Right renal pelvis (tissue), 4 donors: ENCODE measurements at regions not wholly inside any gene's neighbourhood (a gene's known extent, or its start where the extent isn't known, plus 50 kb on each side); places are given as distances from the start of the nearest gene placed in this dataset.

Experiments used
- DNase-seq, 4 donors: peaks; one replicate each; pipeline ENCODE4 v3.0.0-alpha.2; 2013; ENCODE audit warnings: low read depth in 4 of 4, low spot score in 3 of 4, missing footprints in 1 of 4

DNA sequence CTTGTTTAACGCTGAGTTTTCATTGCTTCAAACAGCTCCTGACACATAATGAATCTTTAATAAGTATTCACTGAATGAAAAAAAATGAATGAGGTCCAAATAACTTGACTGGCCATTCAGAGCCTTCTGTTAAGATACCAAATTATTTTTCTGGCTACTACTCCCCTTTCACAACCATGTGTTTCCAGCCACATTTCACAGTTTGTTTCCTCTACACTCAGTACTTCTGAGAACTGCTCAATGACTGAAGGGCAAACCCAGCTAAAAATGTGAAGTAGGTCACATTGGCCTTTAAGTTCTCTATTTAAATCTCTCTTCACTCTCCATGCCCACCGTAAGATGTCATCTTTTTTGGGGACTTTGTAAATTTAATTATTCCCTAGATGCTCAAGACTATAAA lies 78.4 kb upstream of the KRR1 start:
- no peak for DNase-seq

DNA sequence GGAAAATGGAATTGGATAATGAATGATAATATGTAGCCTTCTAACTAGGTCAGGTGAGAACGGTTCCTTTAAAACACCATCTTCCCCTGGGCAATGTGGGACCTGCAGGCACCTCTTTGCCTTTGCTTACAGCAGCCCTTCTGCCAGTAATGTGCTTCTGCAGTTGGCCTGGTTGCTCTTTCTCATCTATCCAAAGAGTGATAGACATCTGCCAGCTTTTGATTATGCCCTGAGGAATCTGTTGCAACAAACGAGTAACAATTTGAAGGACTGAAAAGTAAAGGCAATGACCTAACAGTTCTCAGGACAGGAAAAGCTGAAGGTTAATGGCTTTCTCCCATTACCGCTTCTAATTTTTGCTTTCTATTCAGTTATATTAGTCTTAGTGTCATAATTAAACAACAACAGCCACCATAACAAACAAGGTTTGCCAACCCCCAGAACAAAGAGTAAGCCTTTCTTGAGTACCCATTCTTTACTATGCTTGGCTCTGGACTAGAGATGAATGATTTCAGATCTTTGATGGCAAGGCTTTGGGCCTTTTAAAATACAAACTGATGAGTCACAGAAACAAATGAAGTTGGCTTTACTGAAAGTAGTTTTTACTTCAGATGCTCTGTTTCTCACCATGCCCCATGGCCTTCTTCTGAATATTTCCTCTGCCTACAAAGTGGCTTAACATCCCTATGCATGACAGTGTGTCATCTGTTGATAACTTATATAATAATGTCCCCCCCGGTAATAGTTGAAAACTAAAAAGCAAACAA lies 76.1 kb upstream of the KRR1 start:
- DNase-seq = no peak

DNA sequence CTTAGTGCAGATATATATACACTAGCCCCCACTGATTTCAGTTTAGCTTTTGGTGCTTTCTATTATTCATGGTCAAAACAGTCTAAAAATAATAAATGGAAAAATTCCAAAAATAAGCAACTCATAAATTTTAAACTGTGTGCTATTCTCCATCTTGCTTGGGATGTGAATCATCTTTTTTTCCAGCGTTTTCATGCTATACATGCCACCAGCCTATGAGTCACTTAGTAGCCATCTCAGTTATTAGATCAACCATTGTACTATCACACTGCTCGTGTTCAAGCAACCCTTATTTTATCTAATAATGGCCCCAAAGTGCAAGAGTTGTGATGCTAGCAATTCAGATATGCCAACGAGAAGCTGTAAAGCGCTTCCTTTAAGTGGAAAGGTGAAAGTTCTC lies 73.9 kb upstream of the KRR1 start:
- DNase-seq = no peak

DNA sequence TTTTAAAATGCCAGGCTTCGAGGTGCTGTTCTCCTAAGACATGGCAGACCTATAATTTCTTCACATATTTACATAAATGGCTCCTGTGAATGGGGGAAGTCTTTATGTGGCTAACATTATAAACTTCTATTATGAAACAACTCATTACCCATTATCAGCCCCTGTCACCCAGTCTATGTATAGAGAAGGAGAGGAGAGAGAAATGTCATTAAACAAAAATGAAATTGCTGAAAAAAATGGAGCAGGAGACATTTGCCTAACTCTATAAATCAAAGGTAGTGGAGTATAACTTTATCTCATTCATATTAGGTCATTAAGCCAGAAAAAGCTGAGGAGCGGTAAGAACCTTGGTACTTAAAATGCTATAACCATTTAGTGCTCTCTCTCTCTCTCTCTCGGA lies 71.9 kb upstream of the KRR1 start:
- DNase-seq = no peak

DNA sequence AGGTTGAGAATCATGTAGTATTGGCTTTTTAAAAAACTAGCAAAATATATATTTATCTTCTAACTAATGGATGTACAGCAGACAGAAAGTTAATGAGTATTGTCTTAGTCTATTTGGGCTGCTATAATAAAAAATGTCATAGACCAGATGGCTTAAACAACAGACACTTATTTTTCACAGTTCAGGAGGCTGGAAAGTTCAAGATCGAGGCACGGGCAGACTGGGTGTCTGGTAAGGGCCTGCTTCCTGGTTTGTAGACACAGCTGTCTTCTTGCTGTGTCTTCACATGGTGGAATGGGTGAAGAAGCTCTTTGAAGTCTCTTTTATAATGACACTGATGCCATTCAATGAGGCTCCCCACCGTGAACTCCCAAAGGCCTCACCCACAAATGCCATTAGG lies 70.1 kb upstream of the KRR1 start:
- DNase-seq = no peak

DNA sequence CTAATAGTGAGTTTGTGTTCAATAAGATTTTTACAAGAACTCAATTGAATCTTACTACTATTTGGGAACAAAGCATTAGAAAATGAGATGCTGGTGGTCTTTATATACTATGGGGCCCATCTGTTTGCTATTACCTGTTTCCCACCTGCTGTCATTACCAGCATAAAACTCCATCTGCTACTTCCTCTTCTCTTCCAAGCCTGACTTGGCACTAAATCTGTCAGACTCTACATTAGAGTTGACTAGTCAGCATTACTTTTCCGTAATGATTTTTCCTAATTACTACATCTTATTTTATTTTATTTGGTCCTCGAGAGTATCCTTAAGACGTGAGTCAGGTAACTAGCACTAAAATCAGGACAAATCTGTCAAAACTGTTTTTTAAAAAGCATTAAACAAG lies 68.1 kb upstream of the KRR1 start:
- no peak for DNase-seq

DNA sequence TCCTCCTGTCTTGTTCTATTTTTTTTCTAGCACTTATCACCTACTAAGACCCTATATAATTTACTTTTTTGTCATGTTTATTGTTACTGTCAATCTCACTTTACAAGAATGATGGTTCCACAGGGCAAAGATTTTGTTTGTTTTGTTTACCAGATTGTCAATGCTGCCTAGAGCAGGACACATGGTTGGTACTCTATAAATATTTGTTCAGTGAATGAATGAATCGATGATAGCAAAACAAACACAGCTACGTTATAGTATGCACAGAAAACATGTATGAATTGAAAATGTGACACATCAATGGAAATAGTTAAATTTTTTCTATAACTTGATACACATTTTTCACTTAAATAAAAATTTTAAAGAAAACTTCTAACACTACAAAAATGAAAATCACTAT lies 67.1 kb upstream of the KRR1 start:
- no peak for DNase-seq

DNA sequence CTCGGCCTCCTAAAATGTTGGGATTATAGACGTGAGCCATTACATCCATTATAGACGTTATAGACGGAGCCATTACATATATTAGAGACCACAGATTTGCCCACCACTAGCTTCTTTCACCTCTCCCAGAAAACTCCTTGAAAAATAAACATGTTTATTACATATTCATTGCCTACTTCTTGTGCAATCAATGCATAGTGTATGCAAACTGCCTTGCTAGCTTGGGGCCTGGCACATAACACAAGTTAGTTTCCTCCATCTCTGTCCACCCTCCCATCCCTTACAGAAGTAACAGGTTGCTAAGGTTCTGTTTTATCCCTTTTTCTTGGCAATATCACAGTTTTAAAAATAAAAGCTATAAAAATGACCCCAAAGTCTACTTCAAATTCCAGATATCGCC lies 66.4 kb upstream of the KRR1 start:
- no peak for DNase-seq

DNA sequence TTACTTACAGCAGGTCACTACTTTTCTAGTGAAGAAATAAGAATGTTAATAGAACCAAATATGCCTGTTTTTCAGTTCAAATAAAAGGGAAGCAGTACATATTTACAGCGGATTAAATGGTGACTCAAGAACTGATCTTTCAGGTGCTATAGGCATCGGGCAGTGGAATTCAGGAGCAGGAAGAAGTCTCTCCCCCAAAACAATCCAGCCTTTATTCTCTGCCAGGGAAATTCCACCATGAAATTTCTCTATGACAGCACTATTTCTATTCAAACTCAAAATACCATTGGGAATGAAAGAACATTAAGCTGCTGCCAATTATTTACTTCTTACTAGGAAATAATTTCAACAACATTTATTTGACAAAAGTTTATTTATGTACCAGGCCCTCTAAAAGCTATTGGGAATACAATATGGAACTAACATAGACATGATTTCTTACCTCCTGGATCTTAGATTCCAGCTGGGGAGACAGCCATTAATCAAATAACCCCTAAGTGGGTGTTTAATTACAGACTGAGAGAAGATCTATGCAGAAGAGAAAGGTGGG lies 60.3 kb upstream of the KRR1 start:
- DNase-seq = no peak

DNA sequence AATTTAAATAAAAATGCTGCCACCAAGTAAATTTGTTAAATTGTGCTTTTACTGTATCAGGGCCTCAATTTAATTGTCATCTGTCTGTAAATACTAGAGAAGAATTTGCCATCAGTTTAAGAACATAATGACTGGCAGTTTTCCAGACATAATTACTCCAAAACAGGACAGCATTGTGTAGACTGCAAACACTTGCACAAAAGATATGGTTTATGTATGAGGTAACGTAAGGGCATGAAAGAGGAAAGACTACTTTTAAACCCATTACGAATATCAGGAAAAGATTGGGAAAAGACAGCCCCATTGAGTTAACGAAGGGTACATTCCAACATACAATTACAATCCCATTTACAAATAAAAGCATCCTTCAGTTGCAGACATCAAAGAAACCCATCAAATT lies 59.8 kb upstream of the KRR1 start:
- no peak for DNase-seq

DNA sequence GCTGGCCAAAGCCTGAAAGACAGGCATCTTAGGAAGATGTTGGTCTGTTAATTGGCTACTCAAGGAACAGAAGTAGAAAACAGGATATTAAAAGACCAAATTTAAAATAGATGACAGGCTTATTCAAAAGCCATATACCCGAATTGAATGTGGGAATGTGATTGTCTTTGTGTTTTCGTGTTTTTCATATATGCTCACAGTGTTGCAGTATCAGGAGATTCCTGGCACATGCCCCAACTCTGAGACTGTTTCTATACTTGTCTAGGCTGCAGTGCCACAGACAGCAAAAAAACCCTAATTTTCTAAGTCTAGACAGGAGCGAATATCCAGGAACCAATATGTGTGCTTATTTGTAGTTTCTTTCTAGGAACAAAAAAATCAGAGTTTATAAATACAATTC lies 57.4 kb upstream of the KRR1 start:
- DNase-seq = no peak

DNA sequence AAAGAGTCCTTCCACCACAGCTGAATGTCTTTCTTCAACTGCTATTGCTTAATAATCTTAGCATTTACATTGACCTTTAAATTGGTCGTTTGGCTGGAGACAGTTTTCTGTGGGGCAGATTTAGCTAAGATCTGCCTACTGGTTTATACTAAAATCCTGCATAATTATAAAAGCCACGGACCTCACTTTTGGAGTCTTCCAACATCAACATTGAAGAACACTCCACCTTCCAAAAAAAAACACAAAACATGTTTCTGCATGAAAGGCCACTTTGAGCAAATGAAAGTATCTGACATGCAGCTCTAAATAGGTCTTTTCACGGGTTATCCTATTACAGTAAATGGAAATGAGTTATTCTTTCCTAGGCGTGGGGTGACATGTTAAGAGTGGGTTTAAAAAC lies 57.0 kb upstream of the KRR1 start:
- no peak for DNase-seq

DNA sequence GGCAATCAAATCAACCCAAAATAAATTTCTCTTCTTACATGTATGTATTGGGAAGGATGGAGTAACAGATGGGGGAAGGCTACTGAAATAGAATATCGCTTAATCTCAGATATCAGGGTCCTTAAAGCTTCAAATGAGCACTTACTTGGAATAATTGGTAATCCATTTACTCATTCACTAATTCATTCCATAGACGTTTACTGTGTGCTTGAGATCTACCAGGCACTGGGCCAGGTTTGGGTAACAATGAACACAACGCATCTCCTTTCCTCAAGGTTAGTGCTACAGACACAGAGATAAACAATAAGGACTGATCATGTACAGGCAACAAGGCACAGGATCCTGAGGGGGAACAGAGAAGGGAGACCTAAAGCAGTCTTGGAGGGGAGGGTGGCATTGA lies 54.4 kb upstream of the KRR1 start:
- DNase-seq = no peak

DNA sequence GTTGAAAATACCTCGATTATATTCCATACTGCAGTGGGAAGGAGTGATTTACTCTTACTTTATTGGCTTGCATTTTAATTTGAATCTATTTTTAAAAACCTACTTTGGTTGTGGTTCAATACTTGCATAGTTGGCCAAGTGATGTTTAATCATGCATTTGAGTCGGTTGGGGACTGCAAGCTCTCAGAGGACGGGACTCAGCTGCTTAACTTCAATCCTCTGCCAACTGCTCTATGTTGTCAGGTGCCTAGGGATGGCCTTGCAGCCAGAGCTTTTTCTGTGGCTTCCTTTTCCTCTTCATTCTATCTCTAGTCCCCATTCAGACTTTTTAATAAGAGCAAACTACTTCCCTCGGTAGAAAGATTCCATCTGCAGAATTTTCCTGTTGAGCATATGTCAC lies 53.4 kb upstream of the KRR1 start:
- no peak for DNase-seq

DNA sequence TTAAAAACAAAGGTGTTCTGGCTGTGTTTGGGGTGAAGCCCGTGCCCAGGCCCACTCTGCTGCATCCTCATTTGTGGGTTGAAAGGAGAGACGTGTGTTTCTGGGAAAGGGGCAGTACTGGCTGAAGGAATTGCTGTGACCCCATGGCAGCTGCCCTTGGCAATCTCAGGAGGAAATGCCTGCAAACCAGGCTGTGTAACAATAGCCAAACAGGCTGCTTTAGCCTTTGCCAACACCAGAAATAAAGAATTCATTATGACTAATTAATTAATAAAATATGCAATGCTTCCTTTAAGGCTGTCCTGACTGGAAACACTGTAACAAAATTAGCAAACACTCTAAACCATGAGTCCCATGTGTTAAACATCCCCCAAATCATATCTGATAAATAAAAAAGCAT lies 53.0 kb upstream of the KRR1 start:
- no peak for DNase-seq

DNA sequence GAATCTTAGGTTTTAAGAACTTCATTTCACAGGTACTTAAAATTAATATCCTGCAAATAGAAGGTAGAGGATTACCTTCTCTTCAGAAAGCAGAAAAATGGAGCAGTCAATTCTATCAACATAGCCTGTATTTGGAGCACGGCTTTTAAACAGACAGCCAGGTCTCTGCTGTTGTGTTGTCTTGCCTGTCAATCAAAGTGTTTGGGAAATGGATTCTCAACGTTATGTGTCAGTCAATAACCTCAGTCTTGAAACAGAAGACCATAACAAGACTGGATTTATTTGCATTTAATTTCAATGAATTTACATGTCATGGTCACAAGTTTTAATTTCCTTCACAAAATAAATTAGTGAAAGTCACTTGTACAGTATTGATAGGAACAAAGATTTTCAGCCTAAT lies 51.9 kb upstream of the KRR1 start:
- DNase-seq = no peak

DNA sequence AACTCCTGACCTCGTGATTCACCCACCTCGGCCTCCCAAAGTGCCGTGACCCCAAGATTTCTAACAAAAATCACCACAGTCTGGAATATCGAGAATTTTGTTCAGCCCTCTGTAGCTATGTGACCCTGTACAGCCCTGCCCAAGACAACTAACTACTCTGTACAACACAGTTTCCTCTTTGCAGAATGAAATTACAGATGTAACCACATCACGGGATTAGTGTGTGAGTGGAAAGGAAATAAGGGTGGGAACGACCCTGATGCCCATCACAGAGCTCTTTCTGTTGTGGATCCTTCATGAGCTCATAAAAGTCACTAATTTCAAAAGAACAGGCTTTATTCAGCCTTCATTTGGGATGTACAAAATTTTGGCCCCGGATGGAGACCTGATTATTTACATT lies 50.5 kb upstream of the KRR1 start:
- DNase-seq = no peak
